ENCODE measurements at regions not wholly inside any gene's neighbourhood (a gene's known extent, or its start where the extent isn't known, plus 50 kb on each side); places are given as distances from the start of the nearest gene placed in this dataset.

DNA sequence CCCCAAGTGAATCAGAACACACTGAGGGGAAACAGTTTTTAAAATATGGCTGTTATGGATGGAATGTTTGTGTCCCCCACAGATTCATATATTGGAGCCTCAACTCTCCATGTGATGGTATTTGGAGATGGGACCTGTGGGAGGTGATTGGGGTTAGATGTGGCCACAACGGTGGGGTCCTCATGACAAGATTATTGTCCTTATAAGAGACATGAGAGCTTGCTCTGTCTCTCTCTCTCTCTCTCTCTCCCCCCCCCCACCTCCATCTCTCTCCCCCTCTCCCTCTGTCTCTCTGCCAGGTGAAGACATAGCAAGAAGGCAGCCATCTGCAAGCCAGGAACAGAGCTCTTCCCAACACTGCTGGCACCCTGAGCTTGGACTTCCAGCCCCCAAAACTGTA is 315.8 kb upstream of the MGMT start:
- DNase-seq (ENCODE audit: low read depth in 2 of 2) = no peak

- no peak for DNase-seq (ENCODE audit: low read depth in 2 of 2)
Measured at GRCh38 chr10:129156406-129156805, 310.6 kb upstream of the MGMT start.

DNA sequence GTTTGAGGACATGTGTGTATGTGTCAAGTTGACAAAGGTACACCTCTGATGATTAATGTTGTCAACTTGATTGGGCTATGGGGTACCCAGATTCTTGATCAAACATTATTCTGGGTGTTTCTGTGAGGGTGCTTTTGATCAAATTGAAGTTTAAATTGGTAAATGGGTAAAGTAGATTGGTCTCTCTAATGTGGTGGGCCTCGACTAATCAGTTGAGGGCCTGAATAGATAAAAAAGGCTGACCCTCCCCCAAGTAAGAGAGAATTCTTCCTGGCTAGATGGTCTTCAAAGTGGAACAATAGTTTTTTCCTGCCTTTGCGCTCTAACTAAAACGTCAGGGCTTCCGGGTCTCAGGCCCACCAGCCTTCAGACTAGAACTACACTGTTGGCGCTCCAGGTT is 309.9 kb upstream of the MGMT start:
- DNase-seq (ENCODE audit: low read depth in 2 of 2) = no peak

GRCh38 chr10:129161150-129161549 is 305.9 kb upstream of the MGMT start:
- no peak for DNase-seq (ENCODE audit: low read depth in 2 of 2)

DNA sequence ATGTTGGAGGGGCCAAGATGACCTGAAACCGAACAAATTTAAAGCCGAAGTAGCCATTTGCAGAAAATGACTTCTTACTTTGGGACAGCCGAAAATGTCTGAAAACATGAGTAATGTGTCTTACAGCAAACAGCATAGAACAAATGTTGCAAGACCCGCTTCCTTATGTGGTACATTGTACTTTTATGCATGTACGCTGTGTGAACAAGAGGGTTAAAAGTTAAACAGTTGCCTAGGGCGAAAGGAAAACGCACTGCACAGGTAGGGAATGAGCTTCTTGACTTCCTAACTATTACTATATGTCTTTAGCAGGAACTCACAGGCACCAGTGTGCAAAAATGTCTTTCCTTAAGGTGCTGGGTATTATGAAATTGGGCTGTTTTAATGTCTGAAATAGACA is 303.5 kb upstream of the MGMT start:
- no peak for DNase-seq (ENCODE audit: low read depth in 2 of 2)

DNA sequence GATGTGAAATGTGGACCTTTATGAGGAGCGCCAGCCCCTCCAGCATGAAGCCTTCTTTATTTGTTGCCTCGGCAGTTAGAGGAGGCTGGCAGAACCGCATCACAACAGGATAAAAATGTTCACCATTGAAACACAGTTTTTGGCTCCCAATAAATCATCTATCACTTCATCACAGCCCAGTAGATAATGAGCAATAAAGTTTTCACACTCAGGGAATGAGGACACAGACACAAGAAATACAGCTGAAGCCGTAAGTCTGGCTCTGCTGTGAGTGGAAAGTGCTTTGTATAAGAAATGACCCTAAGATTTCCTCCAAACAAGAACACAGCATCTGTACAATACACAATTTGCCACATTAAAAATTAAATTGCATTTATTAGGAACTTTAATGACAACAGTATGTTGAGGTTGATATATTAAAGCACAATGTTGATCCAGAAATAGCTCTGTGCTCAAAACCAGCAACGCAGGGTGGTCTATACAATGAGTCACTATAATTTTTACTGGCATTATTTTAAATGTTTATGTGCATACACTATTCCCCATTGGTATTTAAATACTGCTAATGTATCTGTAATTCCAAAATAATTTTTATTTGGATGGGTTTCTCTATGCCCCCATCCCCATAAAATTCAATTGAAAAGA is 301.8 kb upstream of the MGMT start:
- DNase-seq (ENCODE audit: low read depth in 2 of 2) = no peak

- no peak for DNase-seq (ENCODE audit: low read depth in 2 of 2)
Measured at GRCh38 chr10:129165770-129166169, 301.3 kb upstream of the MGMT start.

DNA sequence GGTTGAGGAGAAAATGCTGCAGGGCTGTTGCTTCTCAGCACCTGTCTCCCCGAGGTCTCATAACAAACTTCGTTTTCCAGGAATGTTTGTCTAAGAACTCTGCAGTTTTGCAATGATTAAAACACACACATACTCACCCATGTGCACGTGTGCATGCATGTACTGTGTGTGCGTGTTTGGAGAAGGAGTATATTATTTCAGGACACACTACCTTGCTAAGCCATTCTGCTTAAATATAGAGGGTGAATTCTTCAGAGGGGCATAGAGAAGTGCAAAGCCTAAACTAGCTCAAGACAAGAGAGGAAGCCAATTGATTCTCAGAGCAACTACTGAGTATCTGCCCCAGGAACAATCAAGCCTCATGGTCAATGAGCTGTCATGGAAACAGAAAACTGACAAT is 298.4 kb upstream of the MGMT start:
- DNase-seq (ENCODE audit: low read depth in 2 of 2) = no peak

- DNase-seq (ENCODE audit: low read depth in 2 of 2) = no peak
Measured at GRCh38 chr10:129169115-129169514, 297.9 kb upstream of the MGMT start.

DNA sequence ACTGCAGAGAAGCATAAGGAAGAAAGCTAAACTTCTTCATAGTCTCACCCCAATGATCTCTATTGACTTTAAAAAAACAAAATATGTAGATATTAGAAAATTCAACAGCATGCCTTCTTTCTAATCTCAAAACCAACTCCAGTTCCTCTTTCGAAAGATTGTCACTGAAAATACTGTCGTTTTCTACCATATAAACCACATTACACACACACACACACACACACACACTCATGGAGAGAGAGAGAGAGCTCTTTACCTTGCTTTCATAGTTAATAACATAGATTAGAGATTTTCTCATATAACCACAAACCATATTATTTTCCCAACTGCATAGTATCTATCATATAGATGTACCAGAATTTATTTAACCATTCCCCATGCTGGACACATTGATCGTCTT is 296.2 kb upstream of the MGMT start:
- DNase-seq (ENCODE audit: low read depth in 2 of 2) = no peak

DNA sequence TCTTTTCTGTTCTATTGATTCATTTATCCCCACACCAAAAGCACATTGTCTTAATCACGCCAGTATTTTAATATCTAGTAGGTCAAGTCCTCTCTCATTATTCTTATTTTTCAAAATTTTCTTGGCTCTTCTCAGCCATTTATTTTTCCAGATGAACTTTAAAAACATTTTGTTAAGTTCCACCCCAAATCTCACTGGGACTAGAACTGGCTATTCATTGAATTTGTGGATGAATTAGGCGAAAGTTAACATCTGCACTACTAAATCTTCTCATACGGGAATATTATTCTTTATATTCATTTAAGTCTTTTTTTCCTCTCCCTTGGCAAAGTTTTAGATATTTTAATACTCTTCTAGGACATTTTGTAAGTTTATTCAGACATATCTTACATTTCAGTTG is 295.2 kb upstream of the MGMT start:
- DNase-seq (ENCODE audit: low read depth in 2 of 2) = no peak

GRCh38 chr10:129174232-129175014 is 292.6 kb upstream of the MGMT start:
- no peak for DNase-seq (ENCODE audit: low read depth in 2 of 2)

GRCh38 chr10:129179245-129179971 is 287.6 kb upstream of the MGMT start:
- DNase-seq (ENCODE audit: low read depth in 2 of 2) = no peak

GRCh38 chr10:129179972-129180678 is 286.9 kb upstream of the MGMT start:
- no peak for DNase-seq (ENCODE audit: low read depth in 2 of 2)

- DNase-seq (ENCODE audit: low read depth in 2 of 2) = no peak
Measured at GRCh38 chr10:129184196-129184595, 282.8 kb upstream of the MGMT start.

DNA sequence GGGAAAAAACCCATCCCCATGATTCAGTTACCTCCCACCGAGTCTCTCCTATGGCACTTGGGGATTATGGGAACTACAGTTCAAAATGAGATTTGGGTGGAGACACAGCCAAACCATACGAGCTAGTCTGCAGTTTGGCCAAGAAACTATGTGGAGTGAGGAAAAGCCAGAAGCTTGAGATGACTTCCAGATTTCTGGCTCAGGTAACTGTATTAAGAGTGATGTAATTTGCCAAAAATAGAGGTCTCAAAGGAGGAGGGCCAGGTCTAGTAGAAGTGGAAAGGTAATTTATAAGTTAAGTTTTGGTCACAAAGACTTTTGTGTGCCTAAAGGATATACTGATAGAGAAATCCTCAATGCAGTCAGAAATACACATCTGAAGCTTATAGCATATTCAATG is 279.7 kb upstream of the MGMT start:
- DNase-seq (ENCODE audit: low read depth in 2 of 2) = no peak

DNA sequence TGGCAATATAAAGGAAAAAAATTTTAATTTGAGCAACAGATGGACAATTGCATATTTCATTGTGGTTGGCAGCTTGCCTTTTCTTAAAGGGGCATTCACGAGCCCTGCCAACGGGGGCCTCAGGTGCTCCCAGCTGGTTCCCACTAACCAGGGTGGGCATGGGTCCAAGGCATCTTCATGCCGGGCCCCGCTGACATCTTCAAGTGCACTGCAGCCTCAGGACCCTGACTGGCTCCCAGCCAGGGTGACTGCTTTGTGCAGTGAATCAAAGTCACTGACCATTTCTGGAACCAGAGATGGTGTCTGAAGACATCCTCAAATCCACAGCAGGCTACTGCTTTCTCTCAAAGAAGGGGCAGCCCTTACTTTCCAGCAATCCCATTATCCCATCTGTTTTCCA is 275.2 kb upstream of the MGMT start:
- DNase-seq (ENCODE audit: low read depth in 2 of 2) = no peak

GRCh38 chr10:129192344-129193128 is 274.5 kb upstream of the MGMT start:
- DNase-seq (ENCODE audit: low read depth in 2 of 2) = no peak

GRCh38 chr10:129193148-129193547 is 273.9 kb upstream of the MGMT start:
- no peak for DNase-seq (ENCODE audit: low read depth in 2 of 2)

DNA sequence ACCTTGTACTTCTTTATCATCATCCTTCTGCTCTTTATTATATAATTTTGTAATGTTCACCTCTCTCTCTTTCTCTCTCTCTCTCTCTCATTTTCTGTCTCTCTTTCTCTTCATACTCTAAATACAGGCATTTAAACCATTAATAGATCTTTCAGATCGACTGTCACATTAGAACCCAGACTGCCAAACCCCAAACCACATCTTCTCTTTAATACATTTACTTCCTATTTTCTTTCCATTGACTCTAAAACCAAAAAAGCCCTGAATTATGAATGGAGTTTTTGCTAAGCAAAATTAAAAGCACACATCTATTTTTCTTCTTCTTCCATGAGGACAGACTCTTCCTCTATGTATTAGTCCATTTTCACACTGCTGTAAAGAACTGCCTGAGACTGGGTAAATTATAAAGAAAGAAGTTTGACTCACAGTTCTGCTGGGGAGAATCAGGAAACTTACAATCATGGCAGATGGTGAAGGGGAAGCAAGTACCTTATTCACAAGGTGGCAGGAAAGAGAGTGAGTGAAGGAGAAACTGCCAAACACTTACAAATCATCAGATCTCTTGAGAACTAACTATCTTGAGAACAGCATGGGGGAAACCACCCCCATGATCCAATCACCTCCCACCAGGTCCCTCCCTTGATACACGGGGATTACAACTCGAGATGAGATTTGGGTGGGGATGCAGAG is 272.7 kb upstream of the MGMT start:
- DNase-seq (ENCODE audit: low read depth in 2 of 2) = no peak

DNA sequence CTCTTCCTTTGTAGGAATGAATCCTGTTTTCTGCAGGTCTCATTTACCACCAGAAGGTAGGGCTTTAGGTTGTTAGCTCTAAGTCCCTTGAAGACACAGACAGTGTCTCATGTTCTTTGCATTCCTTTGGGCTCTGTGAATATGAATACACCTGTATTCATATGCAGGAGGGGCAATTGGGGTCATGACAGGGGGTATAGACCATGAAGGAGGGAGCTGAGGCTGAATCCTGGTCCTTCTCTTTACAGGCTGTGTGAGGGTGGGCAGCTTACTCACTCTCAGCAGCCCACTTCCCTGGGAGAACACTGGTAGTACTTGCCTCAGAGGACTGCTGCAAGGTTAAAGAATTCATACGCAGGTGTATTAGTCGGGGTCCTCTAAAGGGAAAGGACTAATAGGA is 267.2 kb upstream of the MGMT start:
- DNase-seq (ENCODE audit: low read depth in 2 of 2) = no peak
